ENCODE measurements at regions not wholly inside any gene's neighbourhood (a gene's known extent, or its start where the extent isn't known, plus 50 kb on each side); places are given as distances from the start of the nearest gene placed in this dataset.

- TF ChIP-seq CTCF (IDR thresholded peaks at IDR 0.05) (no peak), POLR2AphosphoS5 (IDR thresholded peaks at IDR 0.05) (no peak)
Observed at GRCh38 chr12:66735275-66735674, 56.4 kb upstream of the GRIP1 start.

All from breast epithelium (tissue), 3 donors.